GM20431 (cell line): ENCODE measurements at regions not wholly inside any gene's neighbourhood (a gene's known extent, or its start where the extent isn't known, plus 50 kb on each side); places are given as distances from the start of the nearest gene placed in this dataset.

ENCODE experiments used
- in situ Hi-C: fragments of 300-500 bp; cut with MseI, MboI; formaldehyde crosslinking; loops from one replicate; pipeline ENCODE4 v1.15.0; 2020; ENCODE audit warnings: low sequenced_read_pairs; ENCODE audit not compliant: unreplicated experiment

DNA sequence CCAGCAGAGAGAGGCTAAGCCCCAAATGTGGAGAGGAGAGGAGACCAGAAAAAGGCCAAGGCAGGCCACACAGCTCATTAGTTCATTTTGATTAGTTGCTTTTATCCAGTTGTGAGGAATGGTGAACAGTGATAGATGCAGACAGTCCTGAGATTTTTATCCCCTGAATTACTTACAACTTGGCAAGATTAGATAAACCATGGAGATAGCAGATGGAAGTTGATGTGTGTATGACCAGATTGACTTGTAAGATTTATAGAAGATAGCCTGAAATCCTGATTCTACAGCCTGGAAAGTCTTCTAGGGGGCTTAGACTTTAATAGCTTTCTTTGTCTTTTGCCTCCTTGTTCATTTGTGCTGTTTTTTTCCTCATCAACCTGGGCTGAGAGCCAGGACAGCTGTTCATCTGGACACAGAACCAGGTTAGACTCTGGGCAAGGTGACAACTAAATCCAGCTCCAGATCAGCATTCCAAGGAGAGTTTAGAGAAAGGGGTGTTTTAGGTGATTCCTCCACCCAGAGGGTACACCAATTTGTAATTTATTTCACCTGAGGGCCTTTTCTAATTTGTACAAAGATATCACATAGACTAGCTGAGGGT lies 215.5 kb downstream of the SPATA18 start:
- in situ Hi-C loops, result no loop called here

DNA sequence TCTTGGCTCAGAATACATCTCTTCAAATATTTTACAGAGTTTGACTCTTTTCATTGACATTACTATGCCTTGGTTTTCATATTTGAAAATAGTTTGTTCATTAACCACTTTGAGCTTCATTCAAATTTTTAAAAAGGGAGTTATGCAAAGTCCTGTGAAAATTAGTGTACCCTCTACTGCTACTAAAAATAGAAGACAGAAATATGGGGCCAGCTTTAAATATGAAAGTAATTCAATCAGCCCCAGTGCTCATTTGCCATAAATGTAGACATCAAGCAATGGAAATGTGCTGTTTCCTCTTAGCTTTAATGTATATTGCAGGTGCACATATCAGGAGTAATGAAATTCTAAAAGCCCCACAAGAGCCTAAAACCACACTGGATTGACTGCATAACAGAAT lies 218.7 kb downstream of the SPATA18 start:
- in situ Hi-C loops, result no loop called here

- in situ Hi-C loops, result no loop called here
Observed at GRCh38 chr4:52273885-52274284, 222.8 kb downstream of the SPATA18 start.

GRCh38 chr4:52288212-52288855 lies 237.2 kb downstream of the SPATA18 start:
- in situ Hi-C loops, result no loop called here

DNA sequence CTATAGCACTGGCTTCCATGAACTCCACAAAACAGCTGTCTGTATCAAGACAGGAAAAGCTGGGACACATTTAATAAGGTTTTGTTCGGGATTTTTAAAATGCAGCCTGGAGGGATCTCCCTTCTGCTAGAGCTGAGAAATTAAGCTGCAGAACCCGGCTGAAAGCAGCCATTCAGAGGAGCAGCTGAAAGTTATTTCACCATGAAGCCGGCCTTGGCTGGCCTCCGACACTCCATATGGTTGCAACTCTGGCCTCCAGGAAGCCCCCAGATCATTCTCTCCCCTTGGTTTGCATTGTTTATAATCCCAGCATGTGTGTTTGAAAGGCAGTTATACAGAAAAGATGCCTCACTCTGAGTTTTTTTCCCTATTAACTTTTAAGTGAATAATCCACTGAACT lies 239.4 kb downstream of the SPATA18 start:
- in situ Hi-C loops, result no loop called here

DNA sequence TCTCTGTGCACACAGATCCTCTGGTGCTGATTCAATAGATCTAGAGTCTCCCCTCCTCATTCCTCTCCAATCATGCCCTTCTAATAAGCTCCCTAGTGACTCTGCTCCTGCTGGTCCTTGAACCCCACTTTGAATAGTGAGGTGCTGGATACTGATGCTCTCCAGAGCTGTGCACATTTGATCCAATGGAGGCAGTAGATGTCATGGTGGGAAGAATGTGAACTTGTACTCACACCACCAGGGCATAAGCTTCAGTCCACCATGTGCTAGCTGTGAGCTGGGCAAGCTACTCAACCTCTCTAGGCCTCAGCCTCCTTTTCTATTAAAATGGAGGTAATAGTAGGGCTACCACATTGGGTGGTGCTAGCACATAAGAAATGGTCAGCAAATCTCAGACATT lies 241.1 kb downstream of the SPATA18 start:
- in situ Hi-C loops, result no loop called here

DNA sequence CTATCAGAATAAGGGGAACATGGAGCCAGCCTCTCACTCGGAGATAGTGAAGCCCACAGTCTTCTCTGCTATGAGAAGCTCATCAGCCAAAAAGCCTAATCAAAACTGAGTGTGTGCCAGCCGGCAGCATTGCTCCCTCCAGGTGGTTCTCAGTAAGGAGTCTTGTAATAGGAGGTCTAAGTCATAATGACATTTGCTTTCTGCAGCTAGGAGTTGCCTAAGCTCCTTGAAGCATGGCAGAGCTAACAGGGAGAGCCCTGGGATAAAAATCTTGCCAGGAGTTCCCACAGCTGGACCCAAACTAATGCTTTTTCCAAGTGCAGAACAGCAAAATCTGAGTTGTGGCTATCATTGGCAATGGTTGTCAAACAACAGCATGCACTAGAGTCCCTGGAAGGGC lies 245.2 kb downstream of the SPATA18 start:
- in situ Hi-C loops, result no loop called here

- in situ Hi-C loops, result no loop called here
Observed at GRCh38 chr4:52298444-52298843, 247.3 kb downstream of the SPATA18 start.

DNA sequence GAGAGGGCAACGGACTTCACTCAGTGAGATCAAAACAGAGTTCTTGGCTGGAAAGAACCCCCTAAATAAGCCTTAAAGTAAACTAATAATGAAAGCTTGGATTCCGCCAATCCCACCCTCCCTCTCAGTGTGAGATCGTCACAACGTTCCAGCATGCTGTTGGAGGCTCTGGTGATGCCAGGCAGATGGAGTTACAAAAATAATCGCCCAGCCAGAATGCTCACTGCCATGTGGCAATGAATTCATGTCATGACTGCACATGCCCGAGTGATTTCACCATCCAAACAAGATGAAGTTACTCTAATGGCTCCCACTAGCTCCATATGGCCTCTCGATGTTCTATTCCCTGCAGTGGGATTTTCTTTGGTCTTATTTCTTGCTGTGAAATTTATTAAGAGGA lies 248.0 kb downstream of the SPATA18 start:
- in situ Hi-C loops, result no loop called here

- in situ Hi-C loops, result no loop called here
Observed at GRCh38 chr4:52311464-52312125, 260.5 kb downstream of the SPATA18 start.

GRCh38 chr4:52312722-52313121 lies 261.6 kb downstream of the SPATA18 start:
- in situ Hi-C loops, result no loop called here

DNA sequence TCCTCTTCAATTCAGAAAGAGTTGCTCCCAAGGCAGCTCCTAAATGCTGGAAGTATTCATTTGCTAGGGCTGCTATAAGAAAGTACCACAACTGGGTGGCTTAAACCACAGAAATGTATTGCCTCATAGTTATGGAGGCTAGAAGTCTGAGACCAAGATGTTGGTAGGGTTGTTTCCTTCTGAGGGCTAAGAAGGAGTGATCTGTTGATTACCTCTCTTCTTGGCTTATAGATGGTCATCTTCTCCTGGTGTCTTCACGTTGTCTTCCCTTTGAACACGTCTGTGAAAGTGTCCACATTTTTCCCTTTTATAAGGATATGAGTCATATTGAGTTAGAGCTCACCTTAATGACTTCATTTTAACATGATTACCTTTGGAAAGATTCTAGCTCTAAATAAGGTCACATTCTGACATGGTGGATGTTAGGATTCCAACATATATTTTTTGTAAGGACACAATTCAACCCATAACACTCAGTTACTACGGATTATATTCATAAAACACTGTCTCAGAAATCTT lies 266.3 kb downstream of the SPATA18 start:
- in situ Hi-C loops, result no loop called here

DNA sequence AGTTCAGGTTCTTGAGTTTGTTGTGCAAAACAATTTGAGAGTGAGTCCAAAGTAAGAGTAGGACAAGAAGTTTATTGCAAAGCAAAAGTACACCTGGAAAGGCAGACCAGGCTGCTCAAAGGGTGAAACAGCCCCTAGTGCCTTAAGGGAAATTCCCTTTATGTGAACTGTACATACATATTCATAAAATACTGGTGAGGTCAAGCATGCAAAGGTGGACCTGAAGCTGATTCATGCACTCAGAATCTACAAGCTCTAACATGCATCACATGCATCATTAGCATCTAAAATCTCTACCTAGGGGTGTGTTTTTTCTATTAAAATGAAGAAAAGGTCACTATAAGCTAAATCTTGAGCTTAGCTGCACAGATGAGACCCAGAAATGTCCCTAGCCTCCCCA lies 266.9 kb downstream of the SPATA18 start:
- in situ Hi-C loops, result no loop called here

DNA sequence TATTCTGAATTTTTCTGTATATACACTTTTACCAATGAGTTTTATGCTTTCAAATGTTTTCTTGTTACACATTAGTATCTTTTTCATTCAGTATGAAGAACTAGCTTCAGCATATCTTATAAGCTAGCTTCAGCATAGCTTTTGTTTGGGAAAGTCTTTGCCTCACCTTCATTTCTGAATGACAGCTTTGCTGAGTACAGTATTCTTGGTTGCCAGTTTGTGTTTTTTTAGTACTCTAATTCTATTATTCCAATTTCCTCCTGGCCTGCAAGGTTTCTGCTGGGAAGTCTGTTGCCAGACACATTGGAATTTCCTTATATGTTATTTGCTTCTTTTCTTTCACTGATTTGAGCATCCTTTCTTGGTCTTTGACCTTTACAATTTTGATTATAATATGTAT lies 278.8 kb downstream of the SPATA18 start:
- in situ Hi-C loops, result no loop called here

DNA sequence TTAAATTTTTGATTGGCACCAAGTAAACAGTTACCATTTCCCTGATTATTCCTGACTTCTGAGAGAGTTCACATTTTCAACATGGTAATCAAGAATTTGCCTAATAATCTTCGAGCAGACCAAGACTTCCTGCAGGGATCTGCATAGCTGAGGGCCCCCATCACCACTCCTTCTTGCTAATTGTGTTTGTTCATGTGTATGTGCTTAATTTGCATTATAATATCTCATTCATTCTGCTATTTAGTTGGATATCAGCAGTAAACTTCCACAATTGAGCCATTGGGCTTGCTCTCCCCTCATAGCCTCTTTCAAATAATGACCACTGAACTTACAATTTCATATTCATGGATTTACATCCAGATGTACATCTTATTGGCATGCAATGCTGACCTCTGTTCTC lies 292.5 kb downstream of the SPATA18 start:
- in situ Hi-C loops, result no loop called here

- in situ Hi-C loops, result no loop called here
Observed at GRCh38 chr4:52350926-52351325, 299.8 kb downstream of the SPATA18 start.

DNA sequence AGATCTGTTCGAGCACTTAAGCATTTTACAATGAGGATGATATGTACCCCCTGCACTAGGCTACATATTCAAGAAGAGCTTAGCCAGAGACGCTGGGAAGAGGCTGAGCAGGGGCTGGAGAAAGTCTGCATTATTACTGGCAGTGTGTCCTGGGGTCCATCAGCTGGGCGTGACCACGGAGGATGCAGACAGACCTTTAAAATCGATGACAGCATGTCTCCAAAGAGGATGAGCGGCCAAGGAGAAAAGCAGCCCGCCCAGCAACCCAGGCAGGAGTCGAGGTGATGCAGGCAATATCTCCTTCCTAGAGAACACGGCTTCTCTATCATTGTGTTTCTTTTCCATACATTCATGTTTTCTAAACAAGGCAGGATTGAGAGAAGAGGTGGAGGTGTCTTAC lies 300.7 kb downstream of the USP46 start:
- in situ Hi-C loops, result no loop called here

DNA sequence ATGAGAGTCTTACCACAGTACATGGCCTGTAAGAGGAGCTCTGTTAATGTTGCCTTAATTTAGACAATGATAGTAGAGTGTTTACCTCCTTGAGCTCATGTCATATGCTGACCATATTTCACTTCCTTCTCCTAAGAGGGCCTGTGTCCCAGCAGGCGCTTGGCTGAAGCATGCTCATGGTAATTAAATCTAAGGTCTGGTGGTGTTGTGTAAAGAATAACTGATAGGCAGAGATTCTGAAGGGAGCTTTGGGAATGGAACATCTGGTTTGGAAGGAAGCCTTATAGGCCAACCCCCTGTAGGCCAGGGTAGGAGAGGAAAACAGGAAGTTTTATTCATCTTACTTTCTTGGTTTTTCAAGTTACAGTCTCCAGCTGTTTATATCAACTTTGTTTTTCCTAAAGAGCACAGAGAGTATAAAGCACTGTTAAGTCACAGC lies 300.2 kb downstream of the USP46 start:
- in situ Hi-C loops, result no loop called here

- in situ Hi-C loops, result no loop called here
Observed at GRCh38 chr4:52366191-52366590, 292.9 kb downstream of the USP46 start.

DNA sequence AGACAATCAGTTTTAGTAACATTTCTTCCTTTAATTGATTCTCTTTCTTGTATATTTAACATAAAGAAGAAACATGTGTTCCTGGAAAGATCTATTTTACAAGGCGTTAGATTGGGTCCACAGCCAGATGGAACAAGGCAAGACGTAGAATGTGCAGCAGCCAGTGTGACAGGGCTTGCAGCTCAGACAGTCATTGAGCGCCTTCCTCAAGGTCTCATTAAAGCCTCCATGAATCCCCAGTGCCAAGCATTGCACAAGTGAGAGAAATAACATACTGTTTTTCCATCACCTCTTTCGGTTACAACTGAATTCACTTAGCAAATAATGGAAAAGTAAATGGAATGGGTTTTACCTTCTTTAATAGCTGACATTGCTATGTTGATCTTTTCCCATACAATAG lies 292.5 kb downstream of the USP46 start:
- in situ Hi-C loops, result no loop called here

DNA sequence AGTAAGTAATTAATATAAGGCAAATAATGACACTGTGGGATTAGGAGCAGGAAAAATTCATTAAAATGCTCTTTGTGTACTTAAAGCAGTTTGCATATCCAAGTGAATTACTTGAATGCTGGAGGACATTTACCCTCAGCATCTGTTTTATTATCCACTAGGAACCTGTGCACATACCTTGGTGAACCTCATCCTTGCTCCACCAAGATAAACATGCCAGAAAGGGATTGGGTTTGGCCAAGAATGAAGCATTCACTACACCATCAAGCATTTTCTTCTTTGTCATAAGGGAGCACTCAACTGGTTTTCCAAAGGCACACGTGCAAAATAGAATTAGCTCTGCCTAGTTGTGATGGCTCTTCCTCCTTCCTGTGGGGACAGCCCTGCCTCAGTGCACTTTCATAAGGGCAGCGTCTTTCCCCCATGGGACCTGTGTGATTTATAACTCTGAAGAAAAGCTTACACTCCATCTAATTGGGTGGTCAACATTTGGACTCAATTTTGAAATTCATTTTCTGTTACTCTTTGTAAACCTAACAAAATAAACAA lies 291.7 kb downstream of the USP46 start:
- in situ Hi-C loops, result no loop called here
